SU-DHL-6 (cell line): ENCODE measurements at regions not wholly inside any gene's neighbourhood (a gene's known extent, or its start where the extent isn't known, plus 50 kb on each side); places are given as distances from the start of the nearest gene placed in this dataset.

ENCODE experiments used
- CTCF ChIP-seq: fragments of 200-600 bp; sonication (generic); IDR thresholded peaks from one replicate; pipeline ENCODE4 v1.5.1; 2017; ENCODE audit warnings: antibody characterized with exemption, mild to moderate bottlenecking, low read length, moderate library complexity; ENCODE audit not compliant: insufficient read depth, poor library complexity, severe bottlenecking
- EZH2phosphoT487 ChIP-seq: fragments of 200-600 bp; sonication (generic), shearing (Covaris generic); conservative IDR thresholded peaks from 2 replicates; pipeline ENCODE4 v1.6.1; 2018; ENCODE audit warnings: mild to moderate bottlenecking, antibody characterized with exemption, low read length, moderate library complexity, mixed read lengths

DNA sequence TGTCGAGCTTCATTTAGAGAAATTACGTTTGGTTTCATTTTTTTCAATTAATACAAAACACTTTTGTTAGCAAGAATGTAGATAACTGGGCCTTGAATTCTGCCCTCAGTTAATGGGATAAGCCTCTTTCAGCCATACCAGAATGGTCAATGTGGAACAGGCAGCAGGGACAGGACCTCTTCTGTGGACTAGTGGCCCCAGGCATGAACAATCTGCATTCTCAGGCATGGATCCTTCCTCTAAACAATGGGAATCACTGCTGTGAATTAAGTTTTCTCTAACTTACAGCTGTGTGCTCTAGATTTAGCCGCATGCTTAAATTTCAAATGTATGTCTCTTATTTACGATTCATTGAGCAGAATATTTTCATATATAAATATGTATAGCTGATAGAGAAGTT, 237.7 kb upstream of the PRKCQ start:
- no peak for TF ChIP-seq CTCF
- TF ChIP-seq EZH2phosphoT487: no peak
